ENCODE measurements at regions not wholly inside any gene's neighbourhood (a gene's known extent, or its start where the extent isn't known, plus 50 kb on each side); places are given as distances from the start of the nearest gene placed in this dataset.
"Not testable (repeated sequence)": the region's sequence is repeated elsewhere in the genome, so short reads cannot be mapped to it uniquely, and the experiment has no call there.

- DNase-seq (ENCODE audit: low spot score), result no peak
These were observed 117.4 kb upstream of the MARCHF11 start for GRCh38 chr5:16296946-16297345.

- DNase-seq (ENCODE audit: low spot score), result no peak
These were observed 112.3 kb upstream of the MARCHF11 start for GRCh38 chr5:16291894-16292293.

DNA sequence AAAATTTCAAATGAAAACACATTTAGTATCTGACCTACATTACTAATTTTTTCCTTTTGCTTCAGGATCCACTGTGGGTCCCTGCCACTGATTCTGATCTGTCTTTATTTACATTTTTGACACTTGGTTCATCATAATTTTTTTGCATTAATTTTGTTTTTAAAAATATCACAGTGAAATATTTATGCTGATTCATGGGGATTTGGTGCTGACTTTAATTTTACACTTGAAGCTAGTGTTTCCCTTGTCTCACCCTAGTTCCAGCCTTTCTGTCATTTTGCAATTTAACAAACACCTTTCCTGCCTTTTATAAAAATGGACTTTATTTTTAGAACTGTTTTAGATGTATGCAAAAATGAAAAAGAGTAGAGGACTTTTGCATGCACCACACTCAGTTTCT, 111.9 kb upstream of the MARCHF11 start:
- DNase-seq (ENCODE audit: low spot score), result no peak

GRCh38 chr5:16283791-16284190, 104.2 kb upstream of the MARCHF11 start:
- no peak for DNase-seq (ENCODE audit: low spot score)

DNA sequence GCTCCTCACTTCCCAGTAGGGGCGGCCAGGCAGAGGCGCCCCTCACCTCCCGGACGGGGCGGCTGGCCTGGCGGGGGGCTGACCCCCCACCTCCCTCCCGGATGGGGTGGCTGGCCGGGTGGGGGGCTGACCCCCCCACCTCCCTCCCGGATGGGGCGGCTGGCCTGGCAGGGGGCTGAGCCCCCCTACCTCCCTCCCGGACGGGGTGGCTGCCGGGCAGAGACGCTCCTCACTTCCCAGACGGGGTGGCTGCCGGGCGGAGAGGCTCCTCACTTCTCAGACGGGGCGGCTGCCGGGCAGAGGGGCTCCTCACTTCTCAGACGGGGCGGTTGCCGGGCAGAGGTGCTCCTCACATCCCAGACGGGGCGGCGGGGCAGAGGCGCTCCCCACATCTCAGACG, 97.3 kb upstream of the MARCHF11 start:
- not testable (repeated sequence) for DNase-seq (ENCODE audit: low spot score)

DNA sequence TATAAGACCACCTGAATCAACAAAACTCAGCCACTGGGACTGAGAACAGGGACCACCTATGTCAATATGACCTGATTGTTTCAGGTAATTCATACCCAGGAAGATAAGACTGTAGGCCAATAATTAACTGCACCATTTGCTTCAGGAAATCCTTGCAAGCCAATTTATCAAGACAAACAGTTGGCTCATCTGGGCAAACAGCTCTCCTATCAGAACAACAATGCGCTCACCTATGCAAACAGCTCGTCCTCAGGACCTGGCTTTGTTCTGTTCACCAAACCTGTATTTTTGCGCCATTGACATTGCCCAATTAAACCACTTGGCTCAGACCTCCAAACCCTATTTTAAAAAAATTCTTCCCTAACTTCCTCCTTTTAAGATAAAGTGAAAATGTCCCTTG, 92.3 kb upstream of the MARCHF11 start:
- no peak for DNase-seq (ENCODE audit: low spot score)

GRCh38 chr5:16265141-16265540, 85.5 kb upstream of the MARCHF11 start:
- no peak for DNase-seq (ENCODE audit: low spot score)

GRCh38 chr5:16260000-16260399, 80.4 kb upstream of the MARCHF11 start:
- no peak for DNase-seq (ENCODE audit: low spot score)

- DNase-seq (ENCODE audit: low spot score), result no peak
These were observed 74.3 kb upstream of the MARCHF11 start for GRCh38 chr5:16253856-16254255.

DNA sequence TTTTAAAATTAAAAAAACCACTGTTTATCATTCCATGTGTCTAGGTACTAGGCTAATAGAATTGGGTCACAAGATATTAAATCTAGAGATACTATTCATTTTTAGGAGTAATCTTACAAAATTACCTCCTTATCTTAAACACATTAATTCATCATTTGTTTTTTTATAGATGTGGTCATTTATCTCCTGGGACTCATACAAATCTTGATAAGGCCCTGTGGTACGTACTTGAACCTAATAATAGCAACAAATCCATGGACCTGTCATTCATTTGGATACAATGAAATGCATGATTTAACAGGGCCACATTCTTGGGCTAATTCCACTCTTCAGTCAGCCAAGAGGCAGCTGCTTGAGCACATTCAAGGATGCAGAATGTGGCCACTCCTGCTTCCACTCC, 66.4 kb upstream of the MARCHF11 start:
- no peak for DNase-seq (ENCODE audit: low spot score)

- DNase-seq (ENCODE audit: low spot score), result no peak
These were observed 65.7 kb upstream of the MARCHF11 start for GRCh38 chr5:16245249-16245648.

DNA sequence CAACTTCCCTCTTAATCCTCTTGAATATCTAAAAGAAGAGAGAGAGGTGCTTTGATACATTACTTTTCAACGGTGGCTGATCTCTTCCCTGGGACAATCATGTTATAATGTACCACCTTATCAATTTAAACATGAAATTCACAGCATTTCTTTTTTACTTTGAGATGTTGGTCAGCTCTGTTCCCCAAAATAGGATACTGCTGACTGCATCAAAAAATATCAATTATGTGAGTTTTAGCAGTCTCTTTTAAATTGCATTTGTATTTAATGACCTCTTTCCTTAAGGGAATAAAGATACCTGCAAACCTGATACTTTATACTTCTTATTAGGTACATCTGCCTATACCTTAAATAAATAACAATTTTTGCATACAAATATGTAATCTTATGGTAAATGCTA, 58.4 kb upstream of the MARCHF11 start:
- no peak for DNase-seq (ENCODE audit: low spot score)

GRCh38 chr5:16234598-16234997, 55.0 kb upstream of the MARCHF11 start:
- no peak for DNase-seq (ENCODE audit: low spot score)

- no peak for DNase-seq (ENCODE audit: low spot score)
These were observed 54.1 kb upstream of the MARCHF11 start for GRCh38 chr5:16233730-16234129.

- no peak for DNase-seq (ENCODE audit: low spot score)
These were observed 49.9 kb upstream of the MARCHF11 start for GRCh38 chr5:16229357-16229940.
